ENCODE measurements at regions not wholly inside any gene's neighbourhood (a gene's known extent, or its start where the extent isn't known, plus 50 kb on each side); places are given as distances from the start of the nearest gene placed in this dataset.

DNA sequence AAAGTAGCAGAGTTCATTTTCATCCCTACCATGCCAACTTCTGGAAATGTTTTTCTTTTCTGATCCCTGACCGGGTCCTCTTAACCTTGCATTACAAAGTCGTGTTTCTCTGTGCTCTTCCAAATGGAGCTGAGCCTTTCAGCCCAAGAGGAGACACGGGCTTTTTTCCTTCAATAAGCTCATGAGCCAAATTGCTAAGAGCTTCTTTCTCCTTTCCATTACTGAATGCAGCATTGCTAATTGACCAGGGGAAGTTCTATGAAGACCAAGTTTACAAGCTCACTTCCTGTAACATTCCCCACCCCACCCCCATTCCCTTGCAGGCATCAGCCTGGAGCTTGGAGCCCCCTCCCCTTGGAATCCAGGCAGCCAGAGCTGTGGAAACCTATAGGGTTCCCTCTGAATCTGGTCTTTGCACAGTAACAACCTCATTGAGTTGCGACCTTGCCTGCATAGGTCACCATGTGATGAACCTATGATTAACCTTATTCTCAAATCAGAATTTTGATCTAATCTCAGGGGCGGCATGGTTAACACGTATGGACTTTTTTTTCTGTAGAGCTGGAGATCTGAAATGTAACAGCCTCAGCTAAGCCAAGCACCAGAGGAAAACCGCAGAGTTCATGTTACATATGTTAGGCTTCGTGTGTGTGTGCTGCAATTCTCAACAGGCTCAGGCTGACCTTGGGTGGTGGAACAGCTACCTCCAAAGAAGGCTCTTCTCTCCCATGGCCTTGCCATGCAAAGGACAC, 395.7 kb upstream of the ZNF462 start:
- Mint-ChIP-seq H3K27ac (ENCODE audit: unreplicated experiment) (no peak overlapping the region), H3K36me3 (ENCODE audit: insufficient read depth, unreplicated experiment) (no peaks in the 10 kb centered on the region), H3K9me3 (ENCODE audit: low read depth, unreplicated experiment) (peaks cover 8% of the 10 kb centered on the region), H3K4me3 (ENCODE audit: low read depth, unreplicated experiment) (no peak overlapping the region), H3K4me1 (ENCODE audit: low read depth, unreplicated experiment) (no peaks in the 10 kb centered on the region), H3K27me3 (ENCODE audit: unreplicated experiment) (no peaks in the 10 kb centered on the region)
- TF ChIP-seq, protein P1, sequence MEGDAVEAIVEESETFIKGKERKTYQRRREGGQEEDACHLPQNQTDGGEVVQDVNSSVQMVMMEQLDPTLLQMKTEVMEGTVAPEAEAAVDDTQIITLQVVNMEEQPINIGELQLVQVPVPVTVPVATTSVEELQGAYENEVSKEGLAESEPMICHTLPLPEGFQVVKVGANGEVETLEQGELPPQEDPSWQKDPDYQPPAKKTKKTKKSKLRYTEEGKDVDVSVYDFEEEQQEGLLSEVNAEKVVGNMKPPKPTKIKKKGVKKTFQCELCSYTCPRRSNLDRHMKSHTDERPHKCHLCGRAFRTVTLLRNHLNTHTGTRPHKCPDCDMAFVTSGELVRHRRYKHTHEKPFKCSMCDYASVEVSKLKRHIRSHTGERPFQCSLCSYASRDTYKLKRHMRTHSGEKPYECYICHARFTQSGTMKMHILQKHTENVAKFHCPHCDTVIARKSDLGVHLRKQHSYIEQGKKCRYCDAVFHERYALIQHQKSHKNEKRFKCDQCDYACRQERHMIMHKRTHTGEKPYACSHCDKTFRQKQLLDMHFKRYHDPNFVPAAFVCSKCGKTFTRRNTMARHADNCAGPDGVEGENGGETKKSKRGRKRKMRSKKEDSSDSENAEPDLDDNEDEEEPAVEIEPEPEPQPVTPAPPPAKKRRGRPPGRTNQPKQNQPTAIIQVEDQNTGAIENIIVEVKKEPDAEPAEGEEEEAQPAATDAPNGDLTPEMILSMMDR (IDR thresholded peaks at IDR 0.05; ENCODE audit: unreplicated experiment), result no peak
- intact Hi-C loops (cut with micrococcal nuclease; ENCODE audit: unreplicated experiment), result no loop called here
- DNase-seq, result no peak
- no TSS peak for BruUV-seq (replicated peaks)
- CTCF ChIA-PET, result no interaction called here

DNA sequence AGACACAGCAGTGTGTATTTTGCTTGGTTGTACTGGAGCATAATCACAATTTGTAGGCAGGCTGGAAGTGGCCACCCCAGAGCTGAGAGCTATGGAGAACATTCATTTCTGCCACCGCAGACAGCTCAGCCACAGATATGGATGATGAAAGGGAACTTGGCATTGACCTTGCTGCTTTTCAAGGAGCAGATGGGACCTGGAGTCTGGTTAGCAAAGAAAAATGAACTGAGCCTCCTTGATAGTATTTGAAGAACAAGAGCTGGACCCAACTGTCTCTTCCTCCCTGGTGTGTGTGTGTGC, 395.2 kb upstream of the ZNF462 start:
- CTCF ChIA-PET, result no interaction called here
- no TSS peak for BruUV-seq (replicated peaks)
- Mint-ChIP-seq H3K4me1 (ENCODE audit: low read depth, unreplicated experiment) (no peaks in the 10 kb centered on the region), H3K9me3 (ENCODE audit: low read depth, unreplicated experiment) (peaks cover 8% of the 10 kb centered on the region), H3K4me3 (ENCODE audit: low read depth, unreplicated experiment) (no peak overlapping the region), H3K36me3 (ENCODE audit: insufficient read depth, unreplicated experiment) (no peaks in the 10 kb centered on the region), H3K27me3 (ENCODE audit: unreplicated experiment) (no peaks in the 10 kb centered on the region), H3K27ac (ENCODE audit: unreplicated experiment) (no peak overlapping the region)
- intact Hi-C loops (cut with micrococcal nuclease; ENCODE audit: unreplicated experiment), result no loop called here
- no peak for DNase-seq
- TF ChIP-seq, protein P1 (IDR thresholded peaks at IDR 0.05; ENCODE audit: unreplicated experiment), result no peak

DNA sequence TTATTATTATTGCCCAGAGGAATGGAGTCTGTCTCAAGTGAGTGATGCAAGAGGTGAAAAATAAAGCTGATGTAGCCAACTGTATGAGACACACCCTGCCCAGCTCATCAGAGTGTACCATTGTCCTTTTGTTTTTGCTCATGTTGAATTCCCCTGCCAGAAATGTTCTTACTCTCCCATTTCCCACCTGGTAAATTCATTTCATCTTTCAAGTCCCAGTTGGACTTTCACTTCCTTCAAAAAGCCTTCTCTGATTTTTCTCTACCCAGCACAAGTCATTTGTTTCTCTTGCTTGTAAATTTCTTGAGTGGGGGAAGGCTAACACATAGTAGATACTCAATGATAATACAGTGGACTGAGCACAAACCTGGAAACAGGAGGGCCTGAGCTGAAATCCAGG, 394.5 kb upstream of the ZNF462 start:
- Mint-ChIP-seq H3K4me3 (ENCODE audit: low read depth, unreplicated experiment) (no peak overlapping the region), H3K27me3 (ENCODE audit: unreplicated experiment) (no peaks in the 10 kb centered on the region), H3K4me1 (ENCODE audit: low read depth, unreplicated experiment) (no peaks in the 10 kb centered on the region), H3K9me3 (ENCODE audit: low read depth, unreplicated experiment) (peaks cover 8% of the 10 kb centered on the region), H3K27ac (ENCODE audit: unreplicated experiment) (no peak overlapping the region), H3K36me3 (ENCODE audit: insufficient read depth, unreplicated experiment) (no peaks in the 10 kb centered on the region)
- TF ChIP-seq, protein P1 (IDR thresholded peaks at IDR 0.05; ENCODE audit: unreplicated experiment), result no peak
- DNase-seq, result no peak
- BruUV-seq (replicated peaks), result no TSS peak
- CTCF ChIA-PET, result no interaction called here
- intact Hi-C loops (cut with micrococcal nuclease; ENCODE audit: unreplicated experiment), result no loop called here

DNA sequence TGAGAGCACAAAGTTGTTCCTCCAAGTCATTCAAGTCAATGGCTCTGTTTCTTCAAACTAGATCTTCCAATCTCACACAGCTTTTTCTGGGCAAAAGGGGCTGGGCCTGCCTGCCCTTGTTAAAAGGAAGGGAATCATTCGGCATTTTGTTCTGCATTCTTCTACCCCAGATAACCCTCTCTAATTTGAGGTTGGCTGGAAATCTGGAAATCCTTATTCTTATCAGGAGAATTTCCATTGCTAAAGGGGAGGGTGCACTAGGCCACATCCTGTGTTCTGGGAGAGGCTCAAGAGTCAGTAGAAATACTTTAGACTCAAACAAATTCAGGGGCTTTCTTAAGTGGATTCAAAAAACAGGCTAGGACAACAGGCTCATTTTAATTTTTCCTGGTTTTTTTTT, 384.7 kb upstream of the ZNF462 start:
- intact Hi-C loops (cut with micrococcal nuclease; ENCODE audit: unreplicated experiment), result no loop called here
- Mint-ChIP-seq H3K27me3 (ENCODE audit: unreplicated experiment) (no peaks in the 10 kb centered on the region), H3K4me1 (ENCODE audit: low read depth, unreplicated experiment) (no peaks in the 10 kb centered on the region), H3K27ac (ENCODE audit: unreplicated experiment) (no peak overlapping the region), H3K9me3 (ENCODE audit: low read depth, unreplicated experiment) (peaks cover 7% of the 10 kb centered on the region), H3K36me3 (ENCODE audit: insufficient read depth, unreplicated experiment) (no peaks in the 10 kb centered on the region), H3K4me3 (ENCODE audit: low read depth, unreplicated experiment) (no peak overlapping the region)
- TF ChIP-seq, protein P1 (IDR thresholded peaks at IDR 0.05; ENCODE audit: unreplicated experiment), result no peak
- CTCF ChIA-PET, result no interaction called here
- no TSS peak for BruUV-seq (replicated peaks)
- no peak for DNase-seq
